Natural killer cell (primary cell): ENCODE measurements at regions not wholly inside any gene's neighbourhood (a gene's known extent, or its start where the extent isn't known, plus 50 kb on each side); places are given as distances from the start of the nearest gene placed in this dataset.

ENCODE experiments used
- ATAC-seq, 3 donors: fragments of 150-1000 bp in 2 of 3; fragments of 200-7000 bp in 1 of 3; cut with Tn5 transposase; 1 replicate in 1 of 3; 2 replicates in 2 of 3; pipeline ENCODE4 v1.10.0; 2021; ENCODE audit warnings: mild to moderate bottlenecking in 2 of 3, moderate library complexity in 2 of 3
- DNase-seq, 2 donors: peaks; one replicate each; pipeline versions ENCODE4 v3.0.0 to v3.0.0-alpha.2; 2013 to 2021; ENCODE audit warnings: mixed read lengths in 1 of 2
- H3K27ac ChIP-seq: one replicate; pipeline ENCODE4 v1.5.1; 2013; ENCODE audit warnings: mild to moderate bottlenecking, low read length
- H3K27me3 ChIP-seq: one replicate; pipeline ENCODE4 v1.6.1; 2013; ENCODE audit warnings: low read length; ENCODE audit not compliant: control insufficient read depth, insufficient read depth
- H3K36me3 ChIP-seq: one replicate; pipeline ENCODE4 v1.6.1; 2013; ENCODE audit warnings: low read length; ENCODE audit not compliant: control insufficient read depth, insufficient read depth
- H3K4me1 ChIP-seq: one replicate; pipeline ENCODE4 v1.6.1; 2013; ENCODE audit warnings: low read length; ENCODE audit not compliant: control insufficient read depth, insufficient read depth
- H3K4me3 ChIP-seq: one replicate; pipeline ENCODE4 v1.5.1; 2013; ENCODE audit warnings: low read length
- H3K9me3 ChIP-seq: one replicate; pipeline ENCODE4 v1.6.1; 2013; ENCODE audit warnings: low read length; ENCODE audit not compliant: control insufficient read depth, insufficient read depth
- H3K27ac Mint-ChIP-seq, 2 donors: one replicate each; pipeline ENCODE4 v1.8.0; 2022; ENCODE audit warnings: mild to moderate bottlenecking in 2 of 2, mixed read lengths in 2 of 2, moderate library complexity in 1 of 2
- H3K27me3 Mint-ChIP-seq, 2 donors: one replicate each; pipeline ENCODE4 v1.8.0; 2022; ENCODE audit warnings: low read depth in 2 of 2, mixed read lengths in 2 of 2
- H3K36me3 Mint-ChIP-seq: one replicate; pipeline ENCODE4 v1.8.0; 2022; ENCODE audit warnings: mixed read lengths
- H3K4me1 Mint-ChIP-seq, 2 donors: one replicate each; pipeline ENCODE4 v1.8.0; 2022; ENCODE audit warnings: mixed read lengths in 2 of 2
- H3K4me3 Mint-ChIP-seq: one replicate; pipeline ENCODE4 v1.8.0; 2022; ENCODE audit warnings: mild to moderate bottlenecking, moderate library complexity, mixed read lengths
- H3K9me3 Mint-ChIP-seq, 2 donors: one replicate each; pipeline ENCODE4 v1.8.0; 2022; ENCODE audit warnings: mixed read lengths in 2 of 2
- WGBS: methylation state at CpG from one replicate; pipeline ENCODE4 v1.1.7; 2013; ENCODE audit warnings: missing lambda C conversion rate; ENCODE audit not compliant: insufficient coverage; 5-methylcytosine and 5-hydroxymethylcytosine counted together
- intact Hi-C: fragments of 100-400 bp; cut with micrococcal nuclease; formaldehyde crosslinking; loops from one replicate; pipeline ENCODE4 v1.14.2; 2022
- TF ChIP-seq, protein P1 (sequence below): fragments of 200-600 bp; IDR thresholded peaks from one replicate; pipeline ENCODE4 v1.8.0; 2022; ENCODE audit warnings: antibody characterized with exemption

DNA sequence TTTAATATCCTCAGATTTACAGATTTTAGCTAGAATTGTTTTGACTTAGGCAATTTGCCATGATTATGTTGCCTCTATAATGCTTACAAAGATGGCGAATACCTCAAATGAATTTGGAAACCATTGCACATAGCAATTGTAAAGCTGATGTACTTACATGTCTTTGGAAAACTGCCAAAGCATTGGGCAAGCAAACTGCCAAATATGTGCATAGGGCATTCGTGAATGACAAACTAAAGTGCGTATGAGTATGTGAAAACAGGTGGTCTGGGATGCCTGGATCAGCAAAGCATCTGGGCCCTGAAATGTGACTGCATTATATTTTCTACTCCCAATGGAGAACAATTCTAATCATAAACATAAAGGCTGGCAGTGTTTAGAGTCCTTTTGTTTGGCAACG, 445.3 kb upstream of the ROBO1 start:
- Mint-ChIP-seq H3K27me3 (no peaks in the 10 kb centered on the region), H3K4me3 (no peak overlapping the region)

DNA sequence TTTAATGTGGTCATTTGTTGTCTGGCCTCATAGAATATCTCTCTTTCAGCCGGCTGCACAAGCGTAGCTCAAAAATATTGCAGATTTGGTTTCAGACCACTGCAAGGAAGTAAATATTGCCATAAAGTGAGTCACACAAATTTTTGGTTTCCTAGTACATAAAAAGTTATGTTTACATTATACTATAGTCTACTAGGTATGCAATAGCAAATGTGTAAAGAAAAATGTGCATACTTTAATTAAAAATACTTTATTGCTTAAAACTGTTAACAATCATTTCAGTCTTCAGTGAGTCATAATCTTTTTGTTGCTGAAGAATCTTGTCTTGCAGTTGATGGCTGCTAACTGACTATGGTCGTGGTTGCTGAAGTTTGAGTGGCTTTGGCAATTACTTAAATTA, 425.1 kb upstream of the ROBO1 start:
- H3K27me3 ChIP-seq = no peaks in the 10 kb centered on the region
- intact Hi-C loops = no loop called here
- H3K27ac ChIP-seq = no peak overlapping the region
- no peaks in the 10 kb centered on the region for H3K4me1 ChIP-seq
- 67% methylated on average over 2 of the region's 3 CpGs for WGBS
- Mint-ChIP-seq H3K27ac (no peak overlapping the region), H3K9me3 (peaks cover 8 to 18% of the 10 kb centered on the region in 2 donors), H3K4me3 (no peak overlapping the region), H3K4me1 (no peaks in the 10 kb centered on the region), H3K36me3 (peaks cover 22% of the 10 kb centered on the region), H3K27me3 (no peaks in the 10 kb centered on the region)
- TF ChIP-seq, protein P1, sequence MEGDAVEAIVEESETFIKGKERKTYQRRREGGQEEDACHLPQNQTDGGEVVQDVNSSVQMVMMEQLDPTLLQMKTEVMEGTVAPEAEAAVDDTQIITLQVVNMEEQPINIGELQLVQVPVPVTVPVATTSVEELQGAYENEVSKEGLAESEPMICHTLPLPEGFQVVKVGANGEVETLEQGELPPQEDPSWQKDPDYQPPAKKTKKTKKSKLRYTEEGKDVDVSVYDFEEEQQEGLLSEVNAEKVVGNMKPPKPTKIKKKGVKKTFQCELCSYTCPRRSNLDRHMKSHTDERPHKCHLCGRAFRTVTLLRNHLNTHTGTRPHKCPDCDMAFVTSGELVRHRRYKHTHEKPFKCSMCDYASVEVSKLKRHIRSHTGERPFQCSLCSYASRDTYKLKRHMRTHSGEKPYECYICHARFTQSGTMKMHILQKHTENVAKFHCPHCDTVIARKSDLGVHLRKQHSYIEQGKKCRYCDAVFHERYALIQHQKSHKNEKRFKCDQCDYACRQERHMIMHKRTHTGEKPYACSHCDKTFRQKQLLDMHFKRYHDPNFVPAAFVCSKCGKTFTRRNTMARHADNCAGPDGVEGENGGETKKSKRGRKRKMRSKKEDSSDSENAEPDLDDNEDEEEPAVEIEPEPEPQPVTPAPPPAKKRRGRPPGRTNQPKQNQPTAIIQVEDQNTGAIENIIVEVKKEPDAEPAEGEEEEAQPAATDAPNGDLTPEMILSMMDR = no peak
- peaks cover 3% of the 10 kb centered on the region for H3K9me3 ChIP-seq
- H3K4me3 ChIP-seq = no peak overlapping the region
- no peaks in the 10 kb centered on the region for H3K36me3 ChIP-seq
- no peak for DNase-seq
- ATAC-seq = no peak

More for the DNA sequence above, 445.3 kb upstream of the ROBO1 start:
- Mint-ChIP-seq H3K9me3 (peaks cover 9 to 16% of the 10 kb centered on the region in 2 donors), H3K27ac (no peak overlapping the region), H3K4me1 (no peaks in the 10 kb centered on the region), H3K36me3 (no peaks in the 10 kb centered on the region)
- no peaks in the 10 kb centered on the region for H3K36me3 ChIP-seq
- no peaks in the 10 kb centered on the region for H3K27me3 ChIP-seq
- no peak for ATAC-seq
- no peak overlapping the region for H3K27ac ChIP-seq
- H3K4me1 ChIP-seq = no peaks in the 10 kb centered on the region
- DNase-seq = no peak
- no peak overlapping the region for H3K4me3 ChIP-seq
- TF ChIP-seq, protein P1 = no peak
- 92% methylated on average over 3 of the region's 4 CpGs for WGBS
- intact Hi-C loops = no loop called here
- H3K9me3 ChIP-seq = peaks cover 3% of the 10 kb centered on the region

DNA sequence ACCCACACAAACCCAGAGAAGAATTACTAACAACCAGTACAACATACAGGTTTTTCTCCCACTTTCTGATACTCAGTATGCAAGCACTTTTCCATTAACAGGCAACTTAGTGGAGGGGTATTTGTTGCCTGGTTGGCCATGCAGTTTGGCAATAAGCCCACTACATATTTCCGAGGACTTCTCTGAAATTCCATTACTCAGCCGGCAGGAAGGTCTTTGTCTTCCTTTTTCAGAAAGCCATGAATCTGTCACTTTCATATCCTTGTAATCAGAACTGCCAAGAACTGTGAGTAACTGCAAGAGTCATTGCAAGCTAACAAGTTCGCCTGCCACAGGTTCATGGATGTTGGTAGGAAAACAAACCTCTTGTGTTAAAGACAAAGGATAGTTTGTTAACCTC, 422.3 kb upstream of the ROBO1 start:
- no peak for DNase-seq
- no peak overlapping the region for H3K4me3 Mint-ChIP-seq
- ATAC-seq = no peak
- intact Hi-C loops = no loop called here
- peaks cover 22% of the 10 kb centered on the region for H3K36me3 Mint-ChIP-seq
- H3K27me3 Mint-ChIP-seq = no peaks in the 10 kb centered on the region
- no peaks in the 10 kb centered on the region for H3K4me1 Mint-ChIP-seq
- Histone ChIP-seq H3K9me3 (peaks cover 3% of the 10 kb centered on the region), H3K4me1 (no peaks in the 10 kb centered on the region), H3K36me3 (no peaks in the 10 kb centered on the region), H3K4me3 (no peak overlapping the region), H3K27ac (no peak overlapping the region), H3K27me3 (no peaks in the 10 kb centered on the region)
- WGBS = 3% methylated on average over 2 of the region's 3 CpGs
- TF ChIP-seq, protein P1 = no peak
- no peak overlapping the region for H3K27ac Mint-ChIP-seq
- H3K9me3 Mint-ChIP-seq = peaks cover 6 to 27% of the 10 kb centered on the region in 2 donors

DNA sequence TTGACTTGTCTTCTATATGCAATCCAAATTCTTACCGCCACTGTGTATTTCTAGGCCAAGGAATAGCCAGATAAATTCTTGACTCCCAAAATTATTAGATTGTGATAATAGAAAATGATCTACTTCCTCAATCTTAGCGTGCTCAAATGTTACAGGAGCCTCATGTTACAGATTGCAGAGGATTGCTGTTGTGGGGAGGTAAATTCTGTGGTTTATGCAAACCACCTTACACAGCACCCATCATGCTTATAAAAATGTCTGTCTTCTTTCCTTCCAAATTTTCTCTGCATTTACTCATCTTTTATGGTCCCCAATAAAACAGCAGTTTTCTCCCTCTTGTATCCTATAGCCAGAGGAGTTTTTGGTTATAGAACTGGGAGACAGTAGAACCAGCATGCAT, 420.2 kb upstream of the ROBO1 start:
- Mint-ChIP-seq H3K9me3 (peaks cover 6 to 27% of the 10 kb centered on the region in 2 donors), H3K36me3 (peaks cover 22% of the 10 kb centered on the region), H3K4me1 (no peaks in the 10 kb centered on the region), H3K27ac (no peak overlapping the region), H3K27me3 (no peaks in the 10 kb centered on the region), H3K4me3 (no peak overlapping the region)
- DNase-seq (no peak), ATAC-seq (no peak)
- TF ChIP-seq, protein P1 = no peak
- no peaks in the 10 kb centered on the region for H3K36me3 ChIP-seq
- no peaks in the 10 kb centered on the region for H3K27me3 ChIP-seq
- H3K4me3 ChIP-seq = no peak overlapping the region
- no CpG with 5 or more reads among the region's 2 CpGs for WGBS
- intact Hi-C loops = no loop called here
- no peak overlapping the region for H3K27ac ChIP-seq
- H3K9me3 ChIP-seq = peaks cover 3% of the 10 kb centered on the region
- H3K4me1 ChIP-seq = no peaks in the 10 kb centered on the region
